ENCODE measurements at regions not wholly inside any gene's neighbourhood (a gene's known extent, or its start where the extent isn't known, plus 50 kb on each side); places are given as distances from the start of the nearest gene placed in this dataset.

GRCh38 chr6:23228439-23229024 is 659.2 kb downstream of the HDGFL1 start:
- TF ChIP-seq CTCF (IDR thresholded peaks at IDR 0.05; ENCODE audit: extremely low read depth, missing control alignments) = no peak
- DNase-seq (ENCODE audit: low spot score) = no peak

DNA sequence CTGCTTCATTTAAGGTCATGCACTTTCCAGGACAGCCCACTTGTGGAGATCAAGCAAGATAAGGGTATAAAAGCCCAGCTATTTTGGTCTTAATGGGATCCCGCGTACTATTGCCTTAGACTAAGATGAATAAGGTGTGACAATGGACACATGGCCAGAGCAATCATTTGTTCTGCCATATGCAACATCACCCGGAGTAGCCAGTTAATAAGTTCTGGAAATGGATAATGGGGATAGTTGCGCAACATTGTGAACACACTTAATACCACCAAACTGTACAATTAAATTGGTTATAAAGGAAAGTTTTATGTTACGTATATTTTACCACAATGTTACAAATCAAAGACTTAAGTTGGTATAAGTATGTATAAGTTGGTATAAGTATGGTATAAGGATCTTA is 674.5 kb downstream of the HDGFL1 start:
- TF ChIP-seq CTCF (IDR thresholded peaks at IDR 0.05; ENCODE audit: extremely low read depth, missing control alignments) = no peak
- DNase-seq (ENCODE audit: low spot score) = no peak

DNA sequence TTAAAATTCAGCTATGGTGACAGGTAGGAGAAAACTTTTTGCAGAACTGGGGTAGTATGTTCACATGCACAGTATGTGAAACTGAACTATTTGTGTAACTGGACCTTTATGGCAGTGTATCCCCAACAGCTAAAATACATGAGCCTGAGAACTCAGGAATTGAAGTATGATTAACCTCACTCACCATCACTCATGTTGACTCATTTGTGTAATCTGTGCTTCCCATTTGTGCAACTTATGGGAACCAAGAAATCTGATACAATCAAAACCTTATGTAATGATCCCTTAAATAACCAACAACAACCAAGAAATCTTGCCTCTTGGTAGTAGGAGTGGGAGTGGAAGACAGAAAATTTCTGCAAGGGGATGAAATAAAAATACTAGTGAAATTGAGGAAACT is 674.9 kb downstream of the HDGFL1 start:
- no peak for TF ChIP-seq CTCF (IDR thresholded peaks at IDR 0.05; ENCODE audit: extremely low read depth, missing control alignments)
- no peak for DNase-seq (ENCODE audit: low spot score)

GRCh38 chr6:23245572-23245971 is 676.2 kb downstream of the HDGFL1 start:
- DNase-seq (ENCODE audit: low spot score) = no peak
- no peak for TF ChIP-seq CTCF (IDR thresholded peaks at IDR 0.05; ENCODE audit: extremely low read depth, missing control alignments)

- DNase-seq (ENCODE audit: low spot score) = no peak
- no peak for TF ChIP-seq CTCF (IDR thresholded peaks at IDR 0.05; ENCODE audit: extremely low read depth, missing control alignments)
Observed at GRCh38 chr6:23246896-23247295, 677.5 kb downstream of the HDGFL1 start.

GRCh38 chr6:23250556-23250955 is 681.2 kb downstream of the HDGFL1 start:
- no peak for TF ChIP-seq CTCF (IDR thresholded peaks at IDR 0.05; ENCODE audit: extremely low read depth, missing control alignments)
- no peak for DNase-seq (ENCODE audit: low spot score)

DNA sequence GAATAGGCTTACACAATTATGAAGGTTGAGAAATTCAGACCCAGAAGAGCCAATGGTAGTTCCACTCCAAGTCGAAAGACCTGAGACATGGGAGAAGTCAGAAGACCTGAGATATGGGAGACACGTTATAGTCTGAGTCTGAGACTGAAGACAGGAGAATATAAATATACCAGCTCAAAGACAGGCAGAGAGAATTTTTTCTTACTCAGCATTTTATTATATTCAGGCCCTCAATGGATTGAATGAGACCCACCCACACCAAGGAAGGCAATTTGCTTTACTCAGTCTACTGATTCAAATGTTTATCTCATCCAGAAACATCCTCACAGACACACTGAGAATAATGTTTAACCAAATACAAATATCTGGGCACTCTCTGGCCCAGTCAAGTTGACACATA is 693.5 kb downstream of the HDGFL1 start:
- no peak for DNase-seq (ENCODE audit: low spot score)

More for the DNA sequence above, 693.5 kb downstream of the HDGFL1 start:
- no peak for TF ChIP-seq CTCF (IDR thresholded peaks at IDR 0.05; ENCODE audit: extremely low read depth, missing control alignments)
